ENCODE measurements at regions not wholly inside any gene's neighbourhood (a gene's known extent, or its start where the extent isn't known, plus 50 kb on each side); places are given as distances from the start of the nearest gene placed in this dataset.

DNA sequence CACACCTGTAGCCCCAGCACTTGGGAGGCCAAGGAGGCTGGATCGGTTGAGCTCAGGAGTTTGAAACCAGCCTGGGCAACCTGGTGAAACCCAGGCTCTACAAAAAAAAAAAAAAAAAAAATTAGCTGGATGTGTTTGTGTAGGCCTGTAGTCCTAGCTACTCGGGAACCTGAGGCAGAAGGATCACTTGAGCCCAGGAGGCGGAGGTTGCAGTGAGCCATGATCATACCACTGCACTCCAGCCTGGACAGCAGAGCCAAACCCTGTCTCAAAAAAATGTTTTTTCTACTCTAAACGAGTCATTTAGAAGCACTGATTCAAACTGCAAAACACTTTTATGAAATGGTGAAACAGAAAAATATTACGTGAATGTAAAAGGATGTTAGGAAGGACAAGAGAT, 69.1 kb upstream of the SLC39A10 start:
- no peak for DNase-seq (ENCODE audit: low spot score)
- TF ChIP-seq, protein P1, sequence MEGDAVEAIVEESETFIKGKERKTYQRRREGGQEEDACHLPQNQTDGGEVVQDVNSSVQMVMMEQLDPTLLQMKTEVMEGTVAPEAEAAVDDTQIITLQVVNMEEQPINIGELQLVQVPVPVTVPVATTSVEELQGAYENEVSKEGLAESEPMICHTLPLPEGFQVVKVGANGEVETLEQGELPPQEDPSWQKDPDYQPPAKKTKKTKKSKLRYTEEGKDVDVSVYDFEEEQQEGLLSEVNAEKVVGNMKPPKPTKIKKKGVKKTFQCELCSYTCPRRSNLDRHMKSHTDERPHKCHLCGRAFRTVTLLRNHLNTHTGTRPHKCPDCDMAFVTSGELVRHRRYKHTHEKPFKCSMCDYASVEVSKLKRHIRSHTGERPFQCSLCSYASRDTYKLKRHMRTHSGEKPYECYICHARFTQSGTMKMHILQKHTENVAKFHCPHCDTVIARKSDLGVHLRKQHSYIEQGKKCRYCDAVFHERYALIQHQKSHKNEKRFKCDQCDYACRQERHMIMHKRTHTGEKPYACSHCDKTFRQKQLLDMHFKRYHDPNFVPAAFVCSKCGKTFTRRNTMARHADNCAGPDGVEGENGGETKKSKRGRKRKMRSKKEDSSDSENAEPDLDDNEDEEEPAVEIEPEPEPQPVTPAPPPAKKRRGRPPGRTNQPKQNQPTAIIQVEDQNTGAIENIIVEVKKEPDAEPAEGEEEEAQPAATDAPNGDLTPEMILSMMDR (IDR thresholded peaks at IDR 0.05; ENCODE audit: extremely low read depth, missing control alignments), result no peak

DNA sequence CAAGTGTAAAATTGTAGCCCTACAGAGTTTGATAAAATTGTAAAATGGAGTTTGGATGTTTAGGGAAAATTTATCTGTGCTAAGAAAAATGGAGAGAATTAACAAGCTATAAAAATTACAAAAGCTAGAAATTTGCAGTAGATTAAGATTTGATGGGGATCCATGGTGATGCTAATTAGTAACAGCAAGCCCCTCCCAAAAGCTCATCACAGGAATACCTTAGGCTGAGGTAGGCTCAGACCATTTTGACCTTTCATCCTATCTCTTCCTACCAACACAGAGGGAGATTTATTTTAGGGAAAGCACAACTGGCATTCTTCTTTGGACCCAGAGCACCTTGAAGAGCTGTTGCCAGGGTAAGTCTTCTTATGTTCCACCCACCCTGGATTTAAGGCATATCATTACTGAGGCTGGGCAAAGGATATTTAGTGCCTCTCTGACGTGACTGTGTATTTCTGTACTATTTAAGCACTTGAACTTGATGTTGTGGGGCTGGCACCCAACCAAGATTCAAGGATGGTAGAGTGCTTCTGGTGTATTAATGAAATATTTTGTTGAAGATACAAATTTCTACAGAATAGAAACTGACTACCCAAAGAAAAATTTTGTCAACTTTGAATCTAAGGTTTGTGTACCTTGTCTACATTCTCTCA, 70.8 kb upstream of the SLC39A10 start:
- TF ChIP-seq, protein P1 (IDR thresholded peaks at IDR 0.05; ENCODE audit: extremely low read depth, missing control alignments), result no peak
- DNase-seq (ENCODE audit: low spot score), result no peak

DNA sequence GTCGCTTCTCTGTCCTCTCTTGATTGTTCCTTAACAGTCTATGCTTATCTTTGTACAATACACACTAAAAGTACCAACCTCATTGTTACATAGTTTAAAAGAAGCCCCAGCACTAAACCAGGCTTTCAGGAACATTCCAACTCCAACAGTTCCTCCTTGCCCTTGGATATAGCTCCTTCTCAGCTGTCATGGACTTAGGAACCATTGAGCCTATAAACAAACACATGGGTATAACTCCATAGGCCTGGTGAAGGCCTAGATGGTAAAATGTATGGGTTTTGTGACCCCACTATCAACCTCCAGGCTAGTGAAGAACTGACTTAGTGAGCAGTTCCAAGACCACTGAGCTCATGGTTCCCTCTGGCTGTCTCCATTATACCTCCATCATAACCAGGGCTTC, 74.8 kb upstream of the SLC39A10 start:
- no peak for DNase-seq (ENCODE audit: low spot score)
- TF ChIP-seq, protein P1 (IDR thresholded peaks at IDR 0.05; ENCODE audit: extremely low read depth, missing control alignments), result no peak

DNA sequence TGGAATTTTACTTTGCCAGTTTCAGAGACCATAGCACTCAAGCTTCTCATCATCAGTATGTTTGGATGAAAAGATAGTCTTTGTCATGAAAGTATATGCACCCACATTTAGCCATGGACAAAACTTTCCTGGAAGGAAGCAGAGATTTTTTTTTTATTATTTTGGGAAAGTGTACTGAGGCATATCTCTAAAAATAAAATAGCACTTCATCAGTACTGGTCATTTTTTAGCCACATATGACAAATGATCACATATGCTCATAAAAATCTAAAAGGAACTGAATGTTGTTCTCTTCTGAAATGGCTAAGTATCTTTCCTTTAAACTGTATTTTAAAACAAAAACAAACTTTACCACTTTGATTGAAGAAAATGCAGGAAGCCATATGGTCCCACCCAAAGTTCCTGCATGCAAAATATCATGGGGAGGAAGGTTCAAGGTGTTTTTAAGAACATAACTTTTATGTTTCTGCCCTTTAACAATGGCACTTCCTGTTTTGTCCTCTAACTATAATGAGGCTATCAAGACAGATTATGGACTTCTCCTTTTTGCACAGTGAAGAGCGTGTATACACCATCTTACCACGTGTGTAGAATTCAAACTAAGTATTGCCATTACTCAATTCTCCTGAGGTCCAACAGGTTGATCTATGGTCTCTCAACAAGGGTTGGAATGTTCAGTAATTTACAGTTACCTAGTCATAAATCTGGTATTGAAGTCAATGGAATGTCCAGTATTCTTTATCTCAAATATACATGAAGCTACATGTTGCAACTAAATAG, 77.1 kb upstream of the SLC39A10 start:
- TF ChIP-seq, protein P1 (IDR thresholded peaks at IDR 0.05; ENCODE audit: extremely low read depth, missing control alignments), result no peak
- no peak for DNase-seq (ENCODE audit: low spot score)

DNA sequence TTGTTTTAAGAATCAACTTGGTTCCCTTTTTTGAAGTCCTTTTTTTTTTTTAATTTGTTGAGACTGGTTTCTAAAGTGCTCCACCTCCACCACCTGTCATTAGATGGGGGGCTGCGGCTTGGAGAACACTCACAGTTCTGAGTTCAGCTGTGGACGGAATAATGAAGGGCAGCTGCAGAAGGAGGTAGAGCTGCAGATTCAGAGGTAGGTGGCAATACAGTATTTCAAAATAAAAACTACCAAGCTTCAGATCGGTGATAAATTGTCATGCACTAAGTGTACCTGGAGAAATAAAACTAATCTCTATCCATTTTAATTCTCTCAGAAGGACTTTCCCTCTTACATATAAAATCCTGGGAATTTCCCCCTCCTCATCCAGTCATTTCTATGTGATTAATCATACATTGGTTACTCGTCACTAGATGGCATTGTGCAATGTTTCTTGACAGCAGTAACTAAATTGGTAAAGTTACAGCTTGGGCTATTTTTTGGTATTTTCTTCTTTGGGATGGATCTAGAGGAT, 81.1 kb upstream of the SLC39A10 start:
- DNase-seq (ENCODE audit: low spot score), result peak; percentile 43
- TF ChIP-seq, protein P1 (IDR thresholded peaks at IDR 0.05; ENCODE audit: extremely low read depth, missing control alignments), result peak; percentile 25

DNA sequence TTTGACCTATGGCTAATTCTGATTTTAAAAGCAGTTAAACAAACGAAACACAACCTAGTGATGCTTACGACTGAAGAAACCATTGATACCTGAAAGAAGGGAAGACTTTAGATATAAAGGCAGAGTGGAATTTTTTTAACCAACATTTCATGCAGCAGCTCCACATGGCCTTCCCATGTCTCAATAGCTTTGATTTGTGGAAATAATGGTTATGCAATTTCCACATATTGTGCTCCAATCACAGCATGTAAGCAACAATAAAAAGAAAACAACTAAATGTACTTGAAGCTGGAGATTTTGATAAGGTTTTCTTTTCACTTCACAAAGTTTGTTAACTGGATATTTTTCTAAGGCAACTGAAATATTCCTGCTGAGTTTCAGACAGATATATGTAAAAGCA, 82.0 kb upstream of the SLC39A10 start:
- TF ChIP-seq, protein P1 (IDR thresholded peaks at IDR 0.05; ENCODE audit: extremely low read depth, missing control alignments), result no peak
- no peak for DNase-seq (ENCODE audit: low spot score)

DNA sequence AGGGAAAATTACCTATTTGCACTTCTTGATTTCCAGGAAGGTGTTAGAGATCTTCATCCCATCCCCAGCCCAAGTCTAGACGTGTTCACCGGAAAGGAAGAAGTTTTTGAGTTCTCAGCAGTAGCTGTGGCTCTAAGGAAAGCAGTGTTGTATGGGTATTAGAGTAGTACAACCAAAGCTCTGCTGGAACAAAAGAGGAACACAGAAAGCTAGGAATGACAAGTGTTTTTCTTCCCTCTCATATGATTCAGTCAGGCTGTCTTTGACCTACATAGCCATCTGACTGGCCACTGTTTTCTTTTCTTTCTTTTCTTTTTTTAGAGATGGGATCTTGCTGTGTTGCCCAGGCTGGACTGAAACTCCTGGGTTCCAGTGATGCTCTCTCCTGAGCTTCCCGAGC, 82.7 kb upstream of the SLC39A10 start:
- TF ChIP-seq, protein P1 (IDR thresholded peaks at IDR 0.05; ENCODE audit: extremely low read depth, missing control alignments), result no peak
- DNase-seq (ENCODE audit: low spot score), result no peak

Data from GM20000 (cell line).